Renal cortical epithelial cell (primary cell): ENCODE measurements at regions not wholly inside any gene's neighbourhood (a gene's known extent, or its start where the extent isn't known, plus 50 kb on each side); places are given as distances from the start of the nearest gene placed in this dataset.
A peak's percentile ranks its signal among the peaks of the same experiment; 100 is the strongest.
"Not testable (repeated sequence)": the region's sequence is repeated elsewhere in the genome, so short reads cannot be mapped to it uniquely, and the experiment has no call there.

Experiments
- DNase-seq: peaks from one replicate; pipeline ENCODE4 v3.0.0-alpha.2; 2011; ENCODE audit warnings: low read depth

DNA sequence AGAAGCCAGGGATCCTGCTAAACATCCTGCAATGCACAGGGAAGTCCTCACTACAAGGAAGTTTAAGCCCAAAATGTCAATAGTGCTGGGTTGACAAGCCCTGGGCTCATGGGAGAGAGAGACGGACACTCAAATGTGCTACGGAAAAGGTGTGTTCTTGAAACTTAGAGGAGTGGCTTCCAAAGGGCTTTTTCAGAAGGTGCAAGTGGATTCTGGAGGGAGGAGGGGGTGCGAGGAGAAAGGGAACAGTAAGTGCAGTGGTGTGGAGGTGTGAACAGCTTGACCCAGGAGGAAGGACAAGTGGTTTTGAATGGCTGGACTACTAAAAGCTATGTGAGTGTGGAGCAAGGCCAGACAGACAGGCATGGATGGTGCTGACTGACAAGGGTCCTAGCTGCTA lies 50.4 kb upstream of the CECR2 start:
- no peak for DNase-seq

DNA sequence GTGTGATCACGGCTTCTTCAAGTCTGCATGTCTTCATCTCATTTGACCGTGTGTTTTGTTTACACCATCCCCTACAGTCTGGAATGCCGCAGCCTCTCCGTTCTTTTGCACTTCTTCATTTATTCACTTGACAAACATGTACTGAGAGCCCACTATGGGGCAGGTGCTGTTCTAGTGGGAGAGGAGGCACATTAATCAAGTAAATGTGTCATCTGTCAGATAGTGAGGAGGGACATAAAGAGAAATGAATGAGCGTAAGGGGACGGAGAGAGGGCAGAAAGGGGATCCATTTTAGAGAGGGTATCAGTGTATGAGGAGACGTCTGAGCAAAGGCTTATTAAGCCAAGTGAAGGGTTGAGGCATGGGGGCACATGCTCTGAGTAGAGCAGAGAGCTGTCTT lies 54.0 kb upstream of the CECR2 start:
- DNase-seq, result no peak

DNA sequence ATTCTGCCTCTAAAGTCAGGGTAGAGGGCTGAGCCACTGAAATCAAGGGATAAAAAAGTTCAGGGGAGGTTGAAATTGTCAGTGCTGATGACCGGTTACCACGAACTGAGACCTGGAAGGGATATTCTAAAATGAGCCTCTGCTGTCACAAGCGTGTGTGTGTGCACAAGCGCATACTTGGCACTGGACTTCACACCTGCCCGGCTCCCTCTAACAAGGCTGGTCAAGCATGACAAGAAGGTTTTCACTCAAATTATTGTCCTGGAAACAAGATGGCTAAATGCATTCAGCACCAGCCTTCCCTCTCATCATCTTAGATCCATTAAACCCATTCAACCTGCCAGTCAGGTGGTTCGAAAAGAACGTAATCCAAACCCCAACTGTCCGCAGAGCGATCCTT lies 54.8 kb upstream of the CECR2 start:
- no peak for DNase-seq

DNA sequence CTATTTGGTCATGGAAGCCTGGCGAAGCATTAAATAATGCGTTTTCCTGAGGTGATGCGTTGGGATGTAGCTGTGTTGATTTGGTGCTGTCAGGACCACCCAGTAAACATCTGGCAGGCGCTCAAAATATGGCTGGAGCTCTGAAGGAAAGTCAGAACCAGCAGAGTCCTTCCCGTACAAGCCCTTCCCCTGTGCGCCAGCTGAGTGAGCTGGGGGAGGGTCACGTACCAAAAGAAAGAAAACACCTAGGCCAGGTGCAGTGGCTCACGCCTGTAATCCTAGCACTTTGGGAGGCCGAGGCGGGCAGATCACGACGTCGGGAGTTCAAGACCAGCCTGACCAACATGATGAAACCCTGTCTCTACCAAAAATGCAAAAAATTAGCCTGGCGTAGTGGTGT lies 55.6 kb upstream of the CECR2 start:
- no peak for DNase-seq

DNA sequence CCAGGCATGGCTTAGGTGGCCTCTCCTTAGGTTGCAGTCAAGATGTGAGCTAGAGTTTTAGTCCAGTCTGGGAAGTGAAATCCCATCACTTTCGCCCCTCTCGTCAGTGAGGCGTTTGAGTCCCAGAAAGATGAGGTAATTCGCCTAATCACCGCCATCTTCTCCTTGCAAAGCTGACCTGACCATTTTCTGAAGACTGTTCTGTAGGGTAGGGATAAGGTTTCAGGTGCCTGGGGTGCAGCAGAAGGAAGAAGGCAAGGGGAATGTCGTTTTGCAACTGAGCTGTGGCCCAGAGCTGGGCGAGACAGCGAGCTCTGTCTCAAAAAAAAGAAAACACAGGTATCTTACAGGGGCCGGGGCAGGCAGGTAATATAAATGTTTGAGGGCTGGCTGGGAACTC lies 61.7 kb upstream of the CECR2 start:
- no peak for DNase-seq

DNA sequence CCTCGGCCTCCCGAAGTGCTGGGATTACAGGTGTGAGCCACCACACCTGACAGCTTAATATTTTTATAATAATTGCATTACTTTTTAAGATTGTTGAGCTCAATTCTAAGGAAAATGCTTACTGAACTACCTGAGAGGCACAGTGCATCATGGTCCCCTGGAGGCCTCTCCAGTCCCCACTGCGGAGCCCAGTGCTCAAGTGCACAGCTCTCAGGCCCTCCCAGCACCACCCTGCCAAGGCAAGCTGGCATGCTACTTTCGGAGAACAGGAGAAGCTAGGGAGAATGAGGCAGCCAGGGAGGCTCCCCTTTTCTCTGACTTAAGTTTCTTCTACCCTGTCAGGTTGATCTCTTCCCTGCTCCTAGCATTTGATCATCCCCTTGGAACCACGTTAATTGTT lies 64.2 kb upstream of the CECR2 start:
- no peak for DNase-seq

DNA sequence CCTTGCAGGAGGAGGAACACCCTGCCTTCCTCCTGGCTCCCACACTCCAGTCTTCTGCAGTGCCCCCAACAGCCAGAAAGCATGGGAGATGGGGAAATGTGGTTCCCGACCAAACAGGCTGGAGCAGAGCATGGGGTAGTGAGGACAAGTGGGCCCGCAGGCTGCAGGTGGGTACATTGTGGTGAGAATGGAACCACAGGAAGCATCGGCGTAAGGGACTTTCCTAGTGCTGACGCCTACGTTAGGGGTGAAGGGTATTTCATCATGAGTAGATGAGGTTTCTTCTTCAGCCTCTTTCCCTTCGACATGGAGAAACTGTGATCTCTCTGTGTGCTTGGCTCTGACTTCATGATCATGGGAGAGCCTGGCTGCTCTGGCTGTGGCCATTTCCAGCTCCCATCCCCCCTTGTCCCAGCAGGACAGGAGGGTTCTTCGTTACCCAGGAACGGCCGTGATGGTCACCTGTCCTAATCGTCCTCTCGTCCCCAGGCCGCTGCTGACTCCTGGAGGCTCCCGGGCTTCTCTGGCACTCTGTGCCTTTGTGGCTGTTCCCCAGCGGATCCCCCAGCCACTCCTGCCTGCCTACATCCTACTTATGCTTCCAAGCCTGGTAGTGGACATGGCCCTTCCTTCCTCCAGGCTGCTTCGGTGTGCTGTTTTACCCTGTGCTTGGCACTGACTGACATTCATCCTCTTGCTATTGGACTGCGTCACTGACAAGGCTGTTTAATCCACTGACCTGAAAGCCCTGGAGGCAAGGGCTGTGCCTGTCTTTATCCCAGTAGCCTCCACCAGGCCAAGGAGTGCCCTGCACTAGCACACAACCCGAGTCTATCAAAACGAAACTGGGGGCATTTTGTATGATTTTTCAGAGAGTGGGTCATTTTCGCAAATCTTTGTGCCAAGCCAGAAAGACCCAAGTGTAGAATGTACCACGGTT lies 65.2 kb upstream of the CECR2 start:
- no peak for DNase-seq

DNA sequence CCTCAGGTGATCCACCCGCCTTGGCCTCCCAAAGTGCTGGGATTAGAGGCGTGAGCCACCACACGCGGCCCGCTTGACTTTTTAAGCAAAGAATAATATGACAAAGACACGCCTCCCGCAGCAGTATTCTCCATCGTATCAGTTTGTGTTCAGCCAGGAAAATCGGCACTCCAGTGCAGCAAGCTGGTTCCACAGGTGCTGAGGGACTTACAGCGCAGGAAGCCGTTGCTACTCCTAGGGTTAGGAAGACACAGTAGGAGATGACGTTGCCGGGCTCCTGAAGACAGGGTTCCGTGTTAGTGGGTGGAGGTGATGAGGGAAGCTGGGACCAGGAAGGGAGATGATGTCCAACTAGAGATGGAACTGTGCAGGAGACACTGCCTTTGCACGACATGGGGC lies 65.8 kb upstream of the CECR2 start:
- DNase-seq, result no peak

DNA sequence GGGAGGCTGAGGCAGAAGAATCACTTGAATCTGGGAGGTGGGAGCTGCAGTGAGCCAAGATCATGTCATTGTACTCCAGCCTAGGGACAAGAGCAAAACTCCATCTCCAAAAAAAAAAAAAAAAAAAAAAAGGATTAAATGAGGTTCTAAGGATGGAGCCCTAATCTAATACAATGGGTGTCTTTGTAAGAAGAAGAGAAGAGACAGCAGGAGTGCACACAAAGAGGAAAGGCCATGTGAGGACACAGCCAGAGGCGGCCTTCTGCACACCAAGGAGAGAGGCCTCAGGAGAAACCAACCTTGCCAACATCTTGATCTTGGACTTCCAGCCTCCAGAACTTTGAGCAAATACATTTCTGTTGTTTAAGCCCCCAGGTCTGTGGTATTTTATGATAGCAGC lies 66.6 kb upstream of the CECR2 start:
- DNase-seq, result no peak

DNA sequence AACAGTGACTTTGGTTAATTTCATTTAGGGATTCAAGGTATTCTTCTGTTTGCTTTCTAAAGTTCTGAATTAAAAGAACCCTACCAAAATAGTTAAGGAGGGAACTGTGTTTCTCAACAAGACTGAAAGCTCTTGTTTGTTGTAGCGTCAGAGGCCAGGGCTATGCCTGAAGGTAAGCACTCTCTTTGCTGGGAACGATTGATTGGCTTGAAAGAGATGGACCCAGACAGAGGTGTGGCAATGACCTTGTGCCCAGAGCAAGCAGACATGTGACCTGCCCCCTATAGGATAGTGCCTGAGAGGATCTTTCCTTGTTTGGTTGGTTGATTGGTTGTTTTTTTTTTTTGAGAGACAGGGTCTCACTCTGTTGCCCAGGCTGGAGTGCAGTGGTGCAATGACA lies 68.3 kb upstream of the CECR2 start:
- no peak for DNase-seq

DNA sequence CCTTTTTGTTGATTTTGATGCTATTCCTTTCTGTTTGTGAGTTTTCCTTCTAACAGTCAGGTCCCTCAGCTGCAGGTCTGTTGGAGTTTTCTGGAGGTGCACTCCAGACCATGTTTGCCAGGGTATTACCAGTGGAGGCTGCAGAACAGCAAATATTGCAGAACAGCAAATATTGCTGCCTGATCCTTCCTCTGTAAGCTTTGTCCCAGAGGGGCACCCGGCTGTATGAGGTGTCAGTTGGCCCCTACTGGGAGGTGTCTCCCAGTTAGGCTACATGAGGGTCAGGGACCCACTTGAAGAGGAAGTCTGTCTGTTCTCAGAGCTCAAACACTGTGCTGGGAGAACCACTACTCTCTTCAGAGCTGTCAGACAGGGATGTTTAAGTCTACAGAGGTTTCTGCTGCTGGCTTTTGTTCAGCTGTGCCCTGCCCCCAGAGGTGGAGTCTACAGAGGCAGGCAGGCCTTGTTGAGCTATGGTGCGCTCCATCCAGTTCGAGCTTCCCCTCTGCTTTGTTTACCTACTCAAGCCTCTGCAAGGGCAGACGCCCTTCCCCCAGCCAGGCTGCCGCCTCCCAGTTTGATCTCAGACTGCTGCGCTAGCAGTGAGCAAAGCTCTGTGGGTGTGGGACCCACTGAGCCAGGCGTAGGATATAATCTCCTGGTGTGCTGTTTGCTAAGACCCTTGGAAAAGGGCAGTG lies 70.3 kb upstream of the CECR2 start:
- not testable (repeated sequence) for DNase-seq

DNA sequence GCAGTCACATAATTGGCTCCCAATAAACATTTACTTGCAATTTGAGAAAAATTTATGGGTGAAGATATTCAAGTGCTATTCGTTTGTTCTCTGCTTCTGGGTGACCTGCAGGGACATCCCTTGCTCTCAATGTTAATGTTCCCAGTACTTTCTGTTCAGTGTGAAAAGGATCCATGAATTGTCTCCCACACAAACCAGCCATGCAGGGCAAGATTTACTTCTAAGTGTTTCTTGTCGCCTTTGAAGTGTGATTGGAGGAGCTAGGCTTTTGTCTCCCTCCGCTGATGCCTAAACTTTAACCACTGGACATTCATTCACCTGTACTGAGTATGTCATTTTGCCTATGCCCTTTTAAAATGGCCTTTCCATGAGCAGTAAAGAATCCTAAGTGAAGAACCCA lies 66.4 kb upstream of the ADA2 start:
- DNase-seq, result no peak

DNA sequence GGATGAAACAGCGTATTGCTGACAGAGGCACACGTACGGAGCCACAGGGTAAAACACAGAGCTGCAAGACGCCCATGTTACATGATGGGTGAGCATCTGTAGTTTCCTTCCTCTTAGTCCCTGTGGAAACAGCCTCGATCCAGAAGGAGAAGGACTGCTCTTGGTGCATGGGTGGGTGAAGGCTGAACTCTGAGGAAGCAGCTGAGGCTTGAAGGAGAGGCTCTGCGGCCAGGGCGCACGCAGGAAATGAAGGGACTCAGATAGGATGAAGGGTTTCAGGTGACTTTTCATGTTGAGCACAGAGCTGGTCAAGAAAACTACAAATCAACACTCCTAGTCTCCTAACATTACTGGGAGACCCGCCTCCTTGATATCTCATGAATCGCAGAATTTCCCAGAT lies 65.7 kb upstream of the ADA2 start:
- DNase-seq, result no peak

DNA sequence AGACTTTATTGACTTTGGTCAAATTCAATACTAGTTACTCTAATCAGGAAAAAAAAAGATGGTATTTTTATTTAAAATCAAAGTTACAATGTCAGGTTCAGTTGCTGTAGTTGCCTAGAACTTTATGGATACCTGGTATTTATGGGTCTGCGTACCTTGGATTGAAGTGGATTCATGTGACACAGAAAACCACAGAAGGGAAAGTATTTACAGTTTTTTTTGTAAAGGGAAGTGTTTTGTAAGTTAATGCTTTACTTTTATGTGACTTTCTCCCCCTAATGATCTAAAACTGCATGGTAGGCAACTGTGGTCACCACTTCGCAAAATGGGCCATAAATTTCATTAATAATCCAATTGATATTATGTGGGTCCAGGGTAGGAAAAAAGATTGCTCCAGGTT lies 65.2 kb upstream of the ADA2 start:
- DNase-seq, result peak; percentile 50

DNA sequence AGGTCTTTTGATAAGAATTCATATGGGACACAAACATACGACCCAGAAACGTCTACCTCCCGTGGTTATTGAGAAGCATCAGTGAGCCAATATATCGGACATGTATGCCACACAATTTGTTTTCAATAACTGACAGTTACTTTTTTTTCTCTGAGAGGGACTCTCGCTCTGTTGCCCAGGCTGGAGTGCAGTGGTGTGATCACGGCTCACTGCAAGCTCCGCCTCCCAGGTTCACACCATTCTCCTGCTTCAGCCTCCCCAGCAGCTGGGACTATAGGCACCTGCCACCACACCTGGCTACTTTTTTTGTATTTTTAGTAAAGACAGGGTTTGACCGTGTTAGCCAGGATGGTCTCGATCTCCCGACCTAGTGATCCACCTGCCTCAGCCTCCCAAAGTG lies 64.6 kb upstream of the ADA2 start:
- not testable (repeated sequence) for DNase-seq

DNA sequence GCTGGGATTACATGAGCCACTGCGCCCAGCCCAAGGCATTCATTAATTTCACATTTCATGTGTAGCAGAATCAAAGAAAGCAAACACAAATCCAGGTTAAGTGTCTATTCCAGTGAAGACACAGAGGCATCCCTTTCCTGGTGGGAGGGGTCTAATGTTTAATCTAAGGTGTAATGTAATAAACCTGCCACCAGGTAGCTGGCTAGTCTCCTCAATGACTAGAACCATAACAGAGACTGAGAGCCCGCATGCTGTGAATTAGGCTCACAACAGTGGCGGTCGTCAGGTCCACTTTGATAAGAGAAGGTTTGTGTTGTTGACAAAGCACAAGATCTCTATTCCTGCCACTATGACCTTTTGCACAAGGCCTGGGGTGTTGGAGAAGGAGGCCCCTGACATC lies 64.2 kb upstream of the ADA2 start:
- DNase-seq, result no peak

DNA sequence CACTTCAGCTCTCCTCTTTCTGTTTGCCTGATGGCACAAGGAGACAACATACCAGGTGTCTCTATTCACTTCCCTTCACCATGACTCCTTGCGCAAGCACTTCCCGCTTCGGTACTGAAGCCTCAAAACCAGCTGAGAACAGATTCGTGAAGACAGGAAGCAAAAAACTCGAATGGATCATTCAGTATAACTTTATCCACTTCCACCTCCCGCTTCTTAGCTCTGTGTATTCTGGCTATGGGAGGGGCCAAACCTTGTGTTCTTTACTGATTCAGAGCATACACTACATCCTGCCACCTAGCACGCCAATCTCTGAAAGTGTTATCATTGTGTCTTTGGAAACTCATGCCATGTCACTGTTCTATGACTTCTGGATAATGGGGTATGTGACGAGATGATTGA lies 62.2 kb upstream of the ADA2 start:
- DNase-seq, result no peak

DNA sequence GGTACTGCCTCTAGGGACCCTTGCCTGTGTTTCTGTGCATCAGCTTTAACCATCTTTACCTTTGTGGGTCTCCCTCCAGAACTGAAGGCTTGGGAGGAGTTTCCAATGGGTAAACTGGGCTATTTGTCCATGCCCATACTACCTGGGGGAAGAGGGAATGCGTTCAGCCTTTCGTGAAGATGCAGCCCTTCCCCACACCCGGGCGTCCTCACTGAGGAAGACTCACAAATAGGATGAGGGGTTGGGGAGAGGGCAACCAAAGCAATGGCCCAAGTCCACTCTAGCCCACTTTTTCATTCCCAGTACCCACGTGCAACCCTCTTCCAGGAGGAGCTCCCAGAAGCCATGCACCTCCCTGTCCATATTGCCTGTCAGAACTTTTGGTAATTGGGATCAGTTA lies 61.8 kb upstream of the ADA2 start:
- no peak for DNase-seq

DNA sequence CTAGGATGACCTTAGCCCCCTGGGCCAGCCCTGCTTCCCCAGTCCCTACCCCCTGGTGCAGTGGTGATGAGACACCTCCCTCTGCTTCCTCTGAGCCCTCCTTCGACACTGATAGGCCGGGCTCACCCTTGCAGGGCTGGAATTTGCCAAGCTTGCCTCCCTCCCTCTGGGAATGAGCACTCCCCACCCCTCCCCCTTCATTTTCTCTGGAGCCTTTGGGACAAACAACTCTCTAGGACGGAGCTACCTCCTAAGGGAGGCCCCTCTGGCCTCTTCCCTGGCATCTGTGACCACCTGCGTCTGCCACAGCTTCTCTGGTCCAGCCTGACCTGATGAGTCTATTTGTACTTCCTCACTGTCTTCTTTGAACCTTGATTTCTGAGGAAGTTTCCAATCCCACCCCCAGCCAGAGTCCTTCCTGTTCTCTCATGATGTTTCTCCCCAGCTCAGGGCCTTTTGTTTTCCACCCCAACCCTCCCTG lies 53.3 kb upstream of the ADA2 start:
- no peak for DNase-seq

DNA sequence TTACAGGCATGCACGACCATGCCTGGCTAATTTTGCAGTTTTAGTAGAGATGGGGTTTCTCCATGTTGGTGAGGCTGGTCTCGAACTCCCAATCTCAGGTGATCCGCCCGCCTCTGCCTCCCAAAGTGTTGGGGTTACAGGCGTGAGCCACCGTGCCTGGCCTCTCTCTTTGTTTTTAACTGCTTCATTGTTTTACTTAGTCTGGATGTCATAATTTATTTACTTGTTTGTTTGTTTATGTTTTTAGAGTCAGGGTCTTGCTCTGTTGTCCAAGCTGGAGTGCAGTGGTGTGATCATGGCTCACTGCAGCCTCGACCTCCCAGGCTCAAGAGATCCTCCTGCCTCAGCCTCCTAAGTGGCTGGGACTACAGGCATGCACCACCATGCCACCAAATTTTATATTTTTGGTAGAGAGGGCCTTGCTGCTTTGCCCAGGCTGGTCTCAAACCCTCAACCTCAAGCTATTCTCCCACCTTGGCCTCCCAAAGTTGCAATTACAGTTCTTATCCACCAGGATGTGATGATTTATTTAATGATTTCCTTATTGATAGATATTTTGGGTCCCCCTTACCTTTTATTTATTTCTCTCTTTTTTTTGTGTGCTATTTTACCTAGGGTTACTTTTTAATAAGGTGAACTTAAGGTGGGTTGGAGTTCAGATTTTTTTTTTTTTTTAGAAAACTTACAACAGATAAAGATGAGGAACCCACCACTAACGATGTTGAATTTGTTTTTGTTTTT lies 52.6 kb upstream of the ADA2 start:
- DNase-seq, result no peak

DNA sequence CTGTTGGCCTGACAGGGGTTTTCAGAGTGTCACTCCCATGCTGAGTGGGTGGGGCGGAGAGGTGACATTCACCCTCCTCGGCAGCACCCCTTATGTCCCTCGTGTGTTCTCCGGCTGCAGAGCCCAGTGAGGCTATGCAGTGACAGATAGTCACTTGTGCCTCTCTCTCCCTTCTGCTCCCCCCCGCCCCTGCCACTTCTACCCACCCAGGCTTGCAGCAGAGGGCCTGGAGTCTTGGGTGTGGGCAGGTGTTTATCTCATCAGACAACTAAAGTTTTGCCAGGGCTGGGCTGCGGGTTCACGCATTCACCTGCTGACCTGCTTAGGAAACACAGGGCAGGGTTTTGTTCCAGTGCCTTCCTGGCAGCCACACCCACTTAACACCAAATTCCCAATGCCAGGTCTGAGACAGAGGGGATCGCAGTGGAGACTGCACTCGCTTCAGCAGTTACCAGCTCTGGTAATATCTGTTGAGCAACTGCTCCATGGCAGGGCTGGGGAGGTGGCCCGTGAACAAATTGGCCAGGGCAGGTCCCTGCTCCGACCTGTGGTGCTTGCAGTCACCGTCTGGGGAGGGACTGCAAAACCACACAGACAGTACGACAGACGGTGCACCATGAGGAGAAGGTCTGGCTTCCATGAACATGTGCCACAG lies 50.5 kb upstream of the ADA2 start:
- DNase-seq, result no peak

DNA sequence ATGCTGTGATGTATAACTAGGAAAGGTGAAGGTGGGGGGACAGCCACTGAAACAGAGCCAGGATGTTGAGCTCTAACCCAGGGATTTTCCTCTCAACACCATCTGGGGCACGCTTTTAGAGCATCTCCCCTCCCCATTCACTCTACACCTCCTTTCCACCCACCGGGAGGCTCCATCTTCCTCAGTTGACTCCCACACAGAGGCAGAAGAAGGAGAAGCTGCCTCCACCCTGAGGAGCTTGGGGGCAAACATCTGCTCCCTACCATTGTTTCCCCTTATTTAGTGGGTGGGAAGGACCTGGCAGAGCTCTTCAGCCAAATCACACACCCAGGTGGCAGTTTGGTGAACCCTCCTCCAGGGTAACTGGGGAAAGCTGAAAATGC lies 50.0 kb upstream of the ADA2 start:
- no peak for DNase-seq
